Activated naive CD4-positive, alpha-beta T cell treated with anti-CD3 and anti-CD28 coated beads, Interleukin-2, amount 50 U/mL, for 24 hours (primary cell): ENCODE measurements at regions not wholly inside any gene's neighbourhood (a gene's known extent, or its start where the extent isn't known, plus 50 kb on each side); places are given as distances from the start of the nearest gene placed in this dataset.
A peak's percentile ranks its signal among the peaks of the same experiment; 100 is the strongest.
"Not testable (repeated sequence)": the region's sequence is repeated elsewhere in the genome, so short reads cannot be mapped to it uniquely, and the experiment has no call there.

ENCODE experiments used
- H3K27ac Mint-ChIP-seq: one replicate; pipeline ENCODE4 v1.8.0; 2021; ENCODE audit warnings: mild to moderate bottlenecking, mixed read lengths
- H3K27me3 Mint-ChIP-seq: one replicate; pipeline ENCODE4 v1.8.0; 2021; ENCODE audit warnings: mixed read lengths
- H3K36me3 Mint-ChIP-seq: one replicate; pipeline ENCODE4 v1.8.0; 2021; ENCODE audit warnings: mixed read lengths
- H3K4me1 Mint-ChIP-seq: one replicate; pipeline ENCODE4 v1.8.0; 2021; ENCODE audit warnings: mixed read lengths
- H3K4me3 Mint-ChIP-seq: one replicate; pipeline ENCODE4 v1.8.0; 2021; ENCODE audit warnings: mild to moderate bottlenecking, mixed read lengths
- H3K9me3 Mint-ChIP-seq: one replicate; pipeline ENCODE4 v1.8.0; 2021; ENCODE audit warnings: mixed read lengths

- H3K27me3 Mint-ChIP-seq = peaks cover 2% of the 10 kb centered on the region
- H3K9me3 Mint-ChIP-seq = peaks cover 5% of the 10 kb centered on the region
- no peak overlapping the region for H3K4me3 Mint-ChIP-seq
- H3K4me1 Mint-ChIP-seq = peaks cover 73% of the 10 kb centered on the region
- peak overlapping the region; percentile 2 for H3K27ac Mint-ChIP-seq
- peaks cover 9% of the 10 kb centered on the region for H3K36me3 Mint-ChIP-seq
Measured at GRCh38 chr12:12004524-12004923, 66.2 kb upstream of the BCL2L14 start.

- Mint-ChIP-seq H3K27me3 (peaks cover 2% of the 10 kb centered on the region), H3K4me3 (peak overlapping the region; percentile 20), H3K27ac (peak overlapping the region; percentile 95), H3K4me1 (peaks cover 85% of the 10 kb centered on the region), H3K9me3 (peaks cover 5% of the 10 kb centered on the region), H3K36me3 (peaks cover 7% of the 10 kb centered on the region)
Measured at GRCh38 chr12:12007001-12007712, 63.6 kb upstream of the BCL2L14 start.

GRCh38 chr12:12007713-12008231 lies 63.0 kb upstream of the BCL2L14 start:
- Mint-ChIP-seq H3K27ac (peak overlapping the region; percentile 95), H3K4me1 (peaks cover 86% of the 10 kb centered on the region), H3K27me3 (peaks cover 2% of the 10 kb centered on the region), H3K4me3 (peak overlapping the region; percentile 50), H3K9me3 (peaks cover 5% of the 10 kb centered on the region), H3K36me3 (peaks cover 7% of the 10 kb centered on the region)

- peak overlapping the region; percentile 95 for H3K27ac Mint-ChIP-seq
- H3K4me3 Mint-ChIP-seq = peak overlapping the region; percentile 50
- peaks cover 2% of the 10 kb centered on the region for H3K27me3 Mint-ChIP-seq
- H3K36me3 Mint-ChIP-seq = peaks cover 7% of the 10 kb centered on the region
- peaks cover 86% of the 10 kb centered on the region for H3K4me1 Mint-ChIP-seq
- H3K9me3 Mint-ChIP-seq = peaks cover 5% of the 10 kb centered on the region
Measured at GRCh38 chr12:12008232-12008850, 62.4 kb upstream of the BCL2L14 start.

GRCh38 chr12:12008931-12009611 lies 61.7 kb upstream of the BCL2L14 start:
- Mint-ChIP-seq H3K4me3 (peak overlapping the region; percentile 81), H3K4me1 (peaks cover 86% of the 10 kb centered on the region), H3K36me3 (peaks cover 7% of the 10 kb centered on the region), H3K27me3 (peaks cover 2% of the 10 kb centered on the region), H3K27ac (peak overlapping the region; percentile 95), H3K9me3 (peaks cover 5% of the 10 kb centered on the region)

GRCh38 chr12:12009749-12010276 lies 60.9 kb upstream of the BCL2L14 start:
- Mint-ChIP-seq H3K4me3 (peak overlapping the region; percentile 81), H3K27ac (peak overlapping the region; percentile 95), H3K4me1 (peaks cover 84% of the 10 kb centered on the region)
- not testable (repeated sequence) for H3K27me3 Mint-ChIP-seq, H3K36me3 Mint-ChIP-seq, H3K9me3 Mint-ChIP-seq

GRCh38 chr12:12010277-12011039 lies 60.3 kb upstream of the BCL2L14 start:
- H3K9me3 Mint-ChIP-seq = no peaks in the 10 kb centered on the region
- H3K27ac Mint-ChIP-seq = peak overlapping the region; percentile 95
- peaks cover 3% of the 10 kb centered on the region for H3K36me3 Mint-ChIP-seq
- peak overlapping the region; percentile 81 for H3K4me3 Mint-ChIP-seq
- H3K27me3 Mint-ChIP-seq = no peaks in the 10 kb centered on the region
- H3K4me1 Mint-ChIP-seq = peaks cover 83% of the 10 kb centered on the region

- H3K4me1 Mint-ChIP-seq = peaks cover 86% of the 10 kb centered on the region
- H3K9me3 Mint-ChIP-seq = no peaks in the 10 kb centered on the region
- no peak overlapping the region for H3K4me3 Mint-ChIP-seq
- peaks cover under 1% of the 10 kb centered on the region for H3K36me3 Mint-ChIP-seq
- H3K27me3 Mint-ChIP-seq = no peaks in the 10 kb centered on the region
- no peak overlapping the region for H3K27ac Mint-ChIP-seq
Measured at GRCh38 chr12:12011880-12012260, 58.9 kb upstream of the BCL2L14 start.

GRCh38 chr12:12015073-12015685 lies 55.6 kb upstream of the BCL2L14 start:
- H3K27ac Mint-ChIP-seq = peak overlapping the region; percentile 63
- no peaks in the 10 kb centered on the region for H3K9me3 Mint-ChIP-seq
- no peak overlapping the region for H3K4me3 Mint-ChIP-seq
- peaks cover 60% of the 10 kb centered on the region for H3K4me1 Mint-ChIP-seq
- H3K27me3 Mint-ChIP-seq = no peaks in the 10 kb centered on the region
- peaks cover 2% of the 10 kb centered on the region for H3K36me3 Mint-ChIP-seq

- Mint-ChIP-seq H3K9me3 (no peaks in the 10 kb centered on the region), H3K27ac (peak overlapping the region; percentile 99), H3K4me3 (peak overlapping the region; percentile 64), H3K27me3 (no peaks in the 10 kb centered on the region), H3K36me3 (peaks cover 2% of the 10 kb centered on the region), H3K4me1 (peaks cover 47% of the 10 kb centered on the region)
Measured at GRCh38 chr12:12016284-12017100, 54.2 kb upstream of the BCL2L14 start.

- no peaks in the 10 kb centered on the region for H3K27me3 Mint-ChIP-seq
Measured at GRCh38 chr12:12017135-12017581, 53.6 kb upstream of the BCL2L14 start.

GRCh38 chr12:12017798-12018197 lies 52.9 kb upstream of the BCL2L14 start:
- H3K36me3 Mint-ChIP-seq = peaks cover 2% of the 10 kb centered on the region
- H3K27ac Mint-ChIP-seq = peak overlapping the region; percentile 38
- H3K27me3 Mint-ChIP-seq = no peaks in the 10 kb centered on the region
- no peaks in the 10 kb centered on the region for H3K9me3 Mint-ChIP-seq
- peaks cover 40% of the 10 kb centered on the region for H3K4me1 Mint-ChIP-seq
- H3K4me3 Mint-ChIP-seq = no peak overlapping the region

More at GRCh38 chr12:12017135-12017581, 53.6 kb upstream of the BCL2L14 start:
- Mint-ChIP-seq H3K4me3 (peak overlapping the region; percentile 64), H3K9me3 (no peaks in the 10 kb centered on the region), H3K27ac (peak overlapping the region; percentile 99), H3K36me3 (peaks cover 2% of the 10 kb centered on the region), H3K4me1 (peaks cover 42% of the 10 kb centered on the region)

- no peaks in the 10 kb centered on the region for H3K27me3 Mint-ChIP-seq
- peaks cover 41% of the 10 kb centered on the region for H3K4me1 Mint-ChIP-seq
- peak overlapping the region; percentile 55 for H3K27ac Mint-ChIP-seq
Measured at GRCh38 chr12:12018454-12018853, 52.3 kb upstream of the BCL2L14 start.

GRCh38 chr12:12019881-12020280 lies 50.9 kb upstream of the BCL2L14 start:
- peaks cover 46% of the 10 kb centered on the region for H3K4me1 Mint-ChIP-seq
- H3K4me3 Mint-ChIP-seq = no peak overlapping the region
- H3K36me3 Mint-ChIP-seq = peaks cover 2% of the 10 kb centered on the region
- H3K27me3 Mint-ChIP-seq = no peaks in the 10 kb centered on the region
- no peak overlapping the region for H3K27ac Mint-ChIP-seq
- no peaks in the 10 kb centered on the region for H3K9me3 Mint-ChIP-seq

More at GRCh38 chr12:12018454-12018853, 52.3 kb upstream of the BCL2L14 start:
- H3K4me3 Mint-ChIP-seq = no peak overlapping the region
- peaks cover 2% of the 10 kb centered on the region for H3K36me3 Mint-ChIP-seq
- no peaks in the 10 kb centered on the region for H3K9me3 Mint-ChIP-seq
